Effector CD4-positive, alpha-beta T cell (primary cell): ENCODE measurements at regions not wholly inside any gene's neighbourhood (a gene's known extent, or its start where the extent isn't known, plus 50 kb on each side); places are given as distances from the start of the nearest gene placed in this dataset.
"Not testable (repeated sequence)": the region's sequence is repeated elsewhere in the genome, so short reads cannot be mapped to it uniquely, and the experiment has no call there.

Source experiments
- DNase-seq: peaks from one replicate; pipeline ENCODE4 v3.0.0-alpha.2; 2020

- DNase-seq, result no peak
Measured at GRCh38 chr6:131336596-131336995, 201.3 kb downstream of the AKAP7 start.

GRCh38 chr6:131346896-131347295 is 211.6 kb downstream of the AKAP7 start:
- DNase-seq, result not testable (repeated sequence)

GRCh38 chr6:131348572-131348971 is 213.3 kb downstream of the AKAP7 start:
- no peak for DNase-seq

GRCh38 chr6:131349199-131349598 is 213.9 kb downstream of the AKAP7 start:
- DNase-seq, result no peak

DNA sequence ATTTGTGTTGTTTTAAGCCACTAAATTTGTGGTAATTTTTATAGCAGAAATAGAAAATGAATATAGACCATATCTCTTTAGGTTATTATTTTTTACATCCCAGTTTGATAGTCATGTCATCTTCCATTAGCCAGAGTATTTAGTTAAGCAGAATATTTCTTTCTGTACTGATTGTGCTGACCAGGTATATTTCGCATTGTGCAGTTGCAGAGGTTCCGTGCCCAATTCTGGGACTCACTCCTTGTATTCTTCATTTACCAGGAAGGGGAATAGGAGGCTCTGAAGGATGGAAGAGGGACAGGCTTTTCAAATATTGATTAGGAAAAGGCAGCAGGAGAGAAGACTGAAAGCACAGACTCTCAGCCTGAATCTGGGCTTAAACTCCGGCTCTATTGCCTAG is 217.8 kb downstream of the AKAP7 start:
- DNase-seq, result no peak

GRCh38 chr6:131353876-131354275 is 218.6 kb downstream of the AKAP7 start:
- no peak for DNase-seq

DNA sequence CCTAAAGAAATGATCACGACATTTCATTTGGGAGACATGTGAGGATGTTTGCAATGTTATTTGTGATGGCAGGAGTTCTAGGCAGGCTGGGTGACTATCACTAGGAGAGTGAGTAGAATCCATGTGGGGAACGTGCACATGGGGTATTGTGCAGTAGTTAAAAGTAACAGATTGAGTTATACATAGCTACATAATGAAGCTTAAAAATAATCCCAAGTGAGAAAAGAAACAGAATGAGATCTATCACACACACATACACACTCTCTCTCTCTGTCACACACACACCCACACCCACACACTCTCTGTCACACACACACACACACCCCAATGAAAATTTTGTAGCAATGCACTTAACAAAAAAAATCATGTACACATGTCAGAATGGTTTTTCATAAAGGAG is 218.7 kb upstream of the ARG1 start:
- no peak for DNase-seq

- no peak for DNase-seq
Measured at GRCh38 chr6:131356161-131356560, 216.9 kb upstream of the ARG1 start.

GRCh38 chr6:131357501-131357900 is 215.5 kb upstream of the ARG1 start:
- no peak for DNase-seq

GRCh38 chr6:131362070-131362469 is 211.0 kb upstream of the ARG1 start:
- no peak for DNase-seq

- DNase-seq, result no peak
Measured at GRCh38 chr6:131362696-131363095, 210.3 kb upstream of the ARG1 start.

- DNase-seq, result no peak
Measured at GRCh38 chr6:131363947-131364834, 208.8 kb upstream of the ARG1 start.

DNA sequence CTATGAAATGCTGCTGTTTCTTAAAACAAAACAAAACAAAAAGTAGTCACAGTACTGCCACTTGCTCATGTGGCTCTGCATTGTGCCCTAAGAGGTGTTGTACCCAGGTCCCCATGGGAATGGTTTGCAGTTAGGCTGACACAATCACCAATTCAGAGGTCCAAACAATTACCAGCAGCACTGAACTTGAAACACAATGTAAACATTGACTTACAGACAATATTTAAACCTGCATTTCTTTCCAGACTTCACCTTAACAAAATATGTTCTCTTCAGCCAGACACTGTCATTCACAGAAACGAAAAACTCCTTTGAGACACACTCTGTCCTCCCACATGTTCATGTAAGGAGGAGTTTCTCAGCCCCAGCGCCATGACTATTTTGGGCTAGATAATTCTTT is 206.8 kb upstream of the ARG1 start:
- DNase-seq, result no peak

DNA sequence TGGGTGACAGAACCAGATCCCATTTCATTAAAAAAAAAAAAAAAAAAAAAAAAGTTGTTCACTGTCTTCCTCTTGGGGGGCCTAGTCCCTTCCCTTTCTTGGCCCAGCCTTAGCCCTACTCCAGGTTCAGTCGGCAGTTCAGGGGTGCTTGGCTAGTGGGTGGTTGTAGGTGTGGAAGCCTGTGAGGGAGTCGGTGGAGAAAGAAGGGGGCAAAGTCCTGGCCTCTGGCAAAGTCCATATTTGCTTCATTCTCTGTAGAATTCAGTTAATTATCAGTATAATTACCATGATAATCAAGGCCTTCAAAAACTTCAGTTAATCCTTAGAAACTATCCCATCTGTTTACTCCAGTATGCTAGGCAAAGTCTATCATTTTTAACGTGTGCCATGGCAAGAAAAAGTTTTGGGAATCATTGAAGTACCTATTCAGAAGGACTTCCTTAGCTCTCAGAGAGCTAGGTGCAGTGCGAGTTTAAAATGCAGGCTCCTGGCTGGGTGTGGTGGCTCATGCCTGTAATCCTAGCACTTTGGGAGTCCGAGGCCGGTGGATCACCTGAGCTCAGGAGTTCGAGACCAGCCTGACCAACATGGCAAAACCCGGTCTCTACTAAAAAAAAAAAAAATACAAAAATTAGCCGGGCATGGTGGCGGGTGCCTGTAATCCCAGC is 205.7 kb upstream of the ARG1 start:
- DNase-seq, result no peak

DNA sequence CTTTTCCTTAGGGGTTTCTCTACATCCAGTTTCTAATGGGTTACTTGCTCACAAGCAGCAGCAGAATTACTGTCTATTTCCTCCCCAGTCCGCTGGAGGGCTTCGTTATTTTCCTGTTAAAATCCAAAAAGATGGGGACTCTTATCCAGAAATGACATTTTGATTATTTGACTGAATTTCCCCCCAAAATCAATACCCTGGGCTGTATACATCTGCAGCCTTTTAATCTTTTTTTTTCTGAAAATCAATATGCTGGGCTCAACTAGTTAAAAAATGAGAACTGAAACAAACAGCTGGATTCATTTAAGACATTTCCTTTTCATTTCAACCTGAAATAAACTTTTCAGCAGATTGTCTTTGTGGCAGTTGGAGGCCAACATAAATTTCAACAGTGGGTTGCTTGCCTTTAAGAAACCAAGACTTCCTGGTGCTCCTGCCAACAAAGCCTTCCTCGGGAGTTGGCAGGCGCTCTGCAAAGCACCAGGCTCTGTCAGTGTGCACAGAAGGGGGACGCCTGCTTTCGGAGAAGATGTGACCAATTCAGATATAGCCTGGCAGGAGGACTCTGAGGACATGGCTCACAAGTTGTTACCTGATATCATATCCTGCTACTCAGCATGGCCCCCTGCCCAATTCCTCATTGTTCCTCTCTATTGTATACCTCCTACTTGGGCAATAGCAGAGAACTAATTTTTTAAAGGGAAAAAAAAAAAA is 204.7 kb upstream of the ARG1 start:
- DNase-seq, result no peak

DNA sequence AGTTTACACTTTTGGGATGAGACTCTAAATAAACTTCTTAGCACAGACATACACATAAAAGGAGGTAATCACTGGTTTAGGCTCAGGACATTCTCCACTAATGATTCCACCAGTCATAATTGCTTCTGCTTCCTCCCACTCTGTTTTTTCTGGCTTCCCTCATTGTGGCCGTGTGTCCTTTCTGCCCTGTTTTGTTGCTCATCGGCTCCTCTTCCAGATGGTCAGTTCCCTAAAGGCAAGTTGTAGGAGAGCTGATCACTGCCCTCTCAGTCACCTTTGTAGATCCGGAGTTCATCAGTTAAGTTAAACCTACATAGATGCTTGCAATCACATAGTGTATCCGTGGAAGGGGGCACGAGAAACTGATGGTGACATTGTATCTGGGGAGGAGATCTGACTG is 200.5 kb upstream of the ARG1 start:
- DNase-seq, result no peak

DNA sequence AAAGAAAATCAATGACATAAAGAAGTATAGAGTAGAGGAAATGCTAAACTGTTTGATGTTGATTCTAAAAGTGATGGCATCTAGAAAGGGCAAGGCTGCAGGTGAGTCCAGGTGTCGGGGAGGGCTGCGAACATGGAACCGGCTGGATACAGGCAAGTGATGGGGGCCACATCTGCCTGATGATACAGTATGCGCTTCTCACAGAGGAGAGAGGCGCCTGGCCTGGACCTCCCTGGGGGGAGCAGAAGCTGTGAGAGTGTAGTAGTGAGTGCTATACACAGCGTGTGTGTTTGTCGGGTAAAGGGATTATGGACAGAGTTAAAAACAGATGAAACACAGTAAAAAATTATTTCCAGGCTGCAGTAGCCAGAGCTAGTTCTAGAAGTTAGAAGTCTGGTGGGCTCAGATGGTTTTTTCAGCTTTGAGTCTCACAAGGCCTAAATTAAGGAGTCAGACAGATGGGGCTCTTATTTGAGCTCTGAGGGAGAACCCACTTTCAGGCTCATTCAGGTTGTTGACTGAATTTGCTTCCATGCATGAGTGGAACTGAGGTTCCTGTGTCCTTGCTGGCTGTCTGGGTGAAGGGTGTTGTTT is 195.8 kb upstream of the ARG1 start:
- no peak for DNase-seq

DNA sequence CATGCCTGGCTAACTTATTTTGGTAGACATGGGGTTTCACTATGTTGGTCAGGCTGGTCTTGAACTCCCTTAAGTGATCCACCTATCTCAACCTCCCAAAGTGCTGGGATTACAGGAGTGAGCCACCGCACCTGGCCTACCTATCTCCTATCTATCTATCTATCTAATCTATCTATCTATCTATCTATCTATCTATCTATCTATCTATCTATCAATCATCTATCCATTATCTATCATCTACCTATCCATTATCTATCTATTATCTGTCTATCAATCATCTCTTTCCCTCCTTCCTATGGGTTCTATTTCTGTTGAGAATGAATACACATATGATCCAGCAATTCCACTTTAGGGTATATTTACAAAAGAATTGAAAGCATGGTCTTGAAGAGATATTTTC is 194.2 kb upstream of the ARG1 start:
- no peak for DNase-seq

GRCh38 chr6:131379948-131380347 is 193.1 kb upstream of the ARG1 start:
- no peak for DNase-seq

GRCh38 chr6:131381052-131381708 is 191.8 kb upstream of the ARG1 start:
- DNase-seq, result no peak

- DNase-seq, result no peak
Measured at GRCh38 chr6:131381709-131382093, 191.3 kb upstream of the ARG1 start.

DNA sequence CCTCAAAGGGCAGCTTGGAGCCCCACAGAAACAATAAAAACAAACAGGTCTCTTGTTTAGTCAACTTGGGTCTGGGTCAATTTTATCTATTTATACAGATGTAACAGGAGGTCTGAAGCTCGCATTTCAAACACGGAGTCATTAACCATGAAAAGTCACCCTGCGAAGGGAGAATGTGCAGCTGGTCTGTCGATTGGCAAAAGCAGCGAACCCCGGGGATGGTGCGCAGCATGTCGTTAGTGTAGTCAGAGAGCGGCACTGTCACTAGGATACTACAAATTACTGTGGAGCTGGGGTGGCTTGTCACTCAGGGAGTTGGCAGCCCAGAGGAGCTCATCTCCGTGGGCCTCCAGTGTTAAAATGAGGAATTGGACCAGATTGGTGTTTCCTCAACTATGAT is 190.4 kb upstream of the ARG1 start:
- DNase-seq, result no peak
